Activated CD8-positive, alpha-beta memory T cell treated with anti-CD3 and anti-CD28 coated beads, Interleukin-2, amount 50 U/mL, for 4 hours (primary cell): ENCODE measurements at regions not wholly inside any gene's neighbourhood (a gene's known extent, or its start where the extent isn't known, plus 50 kb on each side); places are given as distances from the start of the nearest gene placed in this dataset.

ENCODE experiments used
- DNase-seq: peaks from one replicate; pipeline ENCODE4 v3.0.0-alpha.2; 2020

DNA sequence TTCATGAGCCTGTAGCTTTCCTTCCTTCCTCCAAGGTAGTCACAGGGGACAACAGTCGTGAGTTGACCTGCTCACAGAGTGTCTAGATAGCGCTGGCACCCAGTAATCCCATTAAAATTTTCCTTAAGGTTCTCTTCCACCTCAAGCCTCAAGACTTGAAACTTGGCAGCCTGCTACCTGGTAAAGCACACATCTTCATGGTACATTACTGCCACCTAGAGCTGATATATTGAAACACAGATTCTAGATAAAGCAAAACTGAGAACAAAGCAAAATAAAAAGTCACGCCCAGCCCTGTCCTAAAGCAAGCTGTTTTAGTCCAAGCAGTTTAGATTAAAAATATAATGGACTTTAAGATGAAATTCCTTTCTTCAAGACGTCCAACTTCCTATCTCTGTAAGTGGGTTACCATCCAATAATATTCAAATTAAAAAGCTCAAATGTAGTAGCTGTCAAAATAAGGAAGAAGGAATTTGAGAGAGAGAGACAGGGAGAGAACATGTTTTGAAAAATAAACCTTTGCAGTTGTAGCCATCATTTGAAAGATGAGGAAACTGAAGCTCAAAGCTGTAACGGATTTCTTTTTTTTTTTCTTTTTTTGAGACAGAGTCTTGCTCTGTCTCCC is 50.7 kb upstream of the CD83 start:
- DNase-seq = no peak

- DNase-seq = no peak
Observed at GRCh38 chr6:14067656-14068055, 49.9 kb upstream of the CD83 start.
